HUDEP-2 (cell line): ENCODE measurements at regions not wholly inside any gene's neighbourhood (a gene's known extent, or its start where the extent isn't known, plus 50 kb on each side); places are given as distances from the start of the nearest gene placed in this dataset.

Experiments used
- DNase-seq, 76 experiments: peaks; one replicate each; lab custom pipeline; 2025; ENCODE audit not compliant: unreplicated experiment in 76 of 76; lab: John Stamatoyannopoulos, UW

DNA sequence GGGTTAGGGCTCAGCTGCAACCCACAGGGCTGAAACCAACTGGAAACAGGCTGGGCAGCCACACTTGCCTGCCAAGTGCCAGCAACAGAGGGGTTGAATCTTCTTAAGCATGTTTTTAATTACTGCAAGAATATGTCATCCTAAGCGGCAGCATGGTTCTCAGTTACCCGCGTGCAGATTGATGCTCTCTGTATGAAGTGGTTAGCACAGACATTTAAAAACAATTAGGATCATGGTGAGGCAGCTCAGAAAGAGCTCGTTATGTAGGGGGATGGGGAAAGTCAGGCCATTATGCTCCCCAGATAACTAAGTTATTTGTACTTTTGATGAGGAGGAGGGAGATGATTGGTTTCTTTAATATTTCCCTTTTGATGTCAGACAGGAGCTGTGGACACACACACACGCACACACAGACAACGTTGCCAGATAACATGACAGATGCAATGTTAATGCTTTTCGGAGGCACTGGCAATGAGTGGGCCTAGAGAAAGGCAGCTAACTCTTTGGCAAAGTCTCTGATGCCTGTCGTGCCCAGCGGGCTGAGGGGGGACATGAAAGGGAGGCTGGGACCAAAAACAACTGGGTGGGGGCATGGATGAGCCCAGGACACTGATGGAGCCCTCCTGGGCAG lies 389.7 kb downstream of the NXPE2 start:
- DNase-seq: no peak

DNA sequence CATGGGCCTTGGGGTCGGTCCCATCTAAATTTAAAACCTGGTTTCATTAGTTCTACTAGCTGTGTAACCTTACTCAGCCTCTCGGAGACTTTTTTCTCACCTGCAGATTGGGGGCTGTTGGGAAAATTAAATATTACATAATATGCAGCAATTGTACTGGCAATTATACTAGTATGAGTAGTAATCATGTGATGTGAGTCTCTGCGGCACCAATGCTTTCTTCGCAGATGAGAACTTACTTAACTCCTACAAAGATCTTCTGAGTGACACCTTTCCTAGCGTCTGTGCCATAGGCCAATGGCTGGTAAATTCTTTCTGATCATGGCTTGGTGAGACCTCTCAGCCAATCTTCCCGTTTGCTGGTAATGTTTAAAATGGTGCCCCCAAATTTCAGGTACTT lies 391.3 kb downstream of the NXPE2 start:
- DNase-seq: no peak

DNA sequence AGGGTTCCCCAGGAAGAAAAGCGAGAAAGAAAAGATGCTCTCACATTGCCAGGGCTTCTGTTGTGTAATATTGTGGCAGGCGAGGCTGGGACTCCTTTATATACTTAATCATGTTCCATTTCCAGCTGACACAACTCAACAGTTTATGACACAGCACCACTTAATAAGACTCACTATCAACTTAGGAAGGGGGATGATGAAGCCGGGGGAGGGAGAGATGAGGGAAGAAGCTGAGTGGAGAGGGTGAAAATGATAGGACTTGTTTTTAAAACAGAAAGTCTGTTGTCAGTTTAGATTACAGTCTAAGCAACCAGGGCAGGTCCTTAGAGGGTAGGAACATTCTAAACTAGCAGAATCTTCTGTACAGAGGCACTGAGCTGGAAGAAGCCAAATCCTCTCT lies 397.0 kb downstream of the NXPE2 start:
- no peak for DNase-seq

DNA sequence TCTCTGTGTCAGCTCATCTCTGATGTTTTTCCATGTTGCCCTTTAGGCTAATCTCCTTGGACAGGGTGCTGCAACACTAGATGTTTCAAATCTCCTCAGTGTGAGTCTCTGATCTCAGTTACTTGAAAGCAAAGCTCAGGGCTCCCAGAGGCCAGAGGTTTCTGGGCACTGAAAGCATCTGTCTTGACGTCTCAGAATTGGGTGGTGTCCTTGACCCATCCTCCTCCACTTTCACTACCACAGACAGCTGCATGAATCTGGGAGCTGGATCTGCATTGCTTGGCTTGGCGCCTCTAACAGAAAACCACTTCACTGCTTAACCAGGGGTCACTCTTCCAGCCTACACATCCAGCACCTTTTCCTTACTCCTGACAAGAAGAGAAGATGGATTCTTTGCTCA lies 399.4 kb downstream of the NXPE2 start:
- DNase-seq: no peak

DNA sequence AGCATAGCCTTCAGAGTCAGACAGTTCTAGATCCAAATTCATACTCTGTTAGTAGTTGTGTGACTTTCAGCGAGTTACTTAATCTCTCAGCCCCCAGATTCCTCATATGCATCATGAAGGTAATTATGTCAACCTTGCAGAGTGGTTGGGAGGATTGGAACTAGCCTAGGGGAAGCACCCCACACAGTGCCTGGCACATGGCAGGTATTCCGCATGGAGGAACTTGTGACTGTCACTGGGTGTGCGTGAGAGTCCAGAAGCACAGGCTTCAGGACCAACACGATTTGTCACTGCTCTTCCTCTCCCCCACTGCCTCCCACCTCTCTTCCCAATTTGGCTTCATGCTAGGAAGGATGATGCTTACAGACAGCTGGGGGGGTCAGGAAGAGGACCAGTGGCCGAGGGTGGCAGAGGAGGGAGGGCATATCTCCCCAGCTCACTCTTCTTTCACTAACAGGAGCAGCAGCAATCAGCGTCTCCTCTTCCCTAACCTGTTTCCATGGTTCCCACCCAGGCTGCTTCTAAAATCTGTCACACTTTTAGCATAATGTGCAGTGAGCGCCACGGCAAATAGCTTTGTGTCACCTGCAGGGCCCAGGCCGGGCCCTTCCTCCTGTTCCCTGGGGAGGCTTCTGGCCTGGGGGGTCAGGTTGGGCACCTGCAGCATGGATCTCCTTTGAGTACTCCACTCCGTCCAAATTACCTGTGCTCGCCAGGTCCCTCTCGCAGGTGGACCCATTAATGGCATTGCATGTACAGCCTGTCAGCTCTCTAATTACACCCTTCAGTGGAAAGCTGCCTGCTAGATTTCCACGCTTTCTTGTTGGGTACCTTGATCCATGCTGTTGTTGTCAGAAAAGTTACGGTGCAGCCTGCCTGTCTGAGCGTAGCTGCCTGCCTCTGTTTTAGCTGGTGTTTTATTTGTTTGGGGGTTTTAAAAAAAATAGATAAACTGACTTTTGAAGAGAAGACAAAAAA lies 400.4 kb downstream of the NXPE2 start:
- DNase-seq: no peak

DNA sequence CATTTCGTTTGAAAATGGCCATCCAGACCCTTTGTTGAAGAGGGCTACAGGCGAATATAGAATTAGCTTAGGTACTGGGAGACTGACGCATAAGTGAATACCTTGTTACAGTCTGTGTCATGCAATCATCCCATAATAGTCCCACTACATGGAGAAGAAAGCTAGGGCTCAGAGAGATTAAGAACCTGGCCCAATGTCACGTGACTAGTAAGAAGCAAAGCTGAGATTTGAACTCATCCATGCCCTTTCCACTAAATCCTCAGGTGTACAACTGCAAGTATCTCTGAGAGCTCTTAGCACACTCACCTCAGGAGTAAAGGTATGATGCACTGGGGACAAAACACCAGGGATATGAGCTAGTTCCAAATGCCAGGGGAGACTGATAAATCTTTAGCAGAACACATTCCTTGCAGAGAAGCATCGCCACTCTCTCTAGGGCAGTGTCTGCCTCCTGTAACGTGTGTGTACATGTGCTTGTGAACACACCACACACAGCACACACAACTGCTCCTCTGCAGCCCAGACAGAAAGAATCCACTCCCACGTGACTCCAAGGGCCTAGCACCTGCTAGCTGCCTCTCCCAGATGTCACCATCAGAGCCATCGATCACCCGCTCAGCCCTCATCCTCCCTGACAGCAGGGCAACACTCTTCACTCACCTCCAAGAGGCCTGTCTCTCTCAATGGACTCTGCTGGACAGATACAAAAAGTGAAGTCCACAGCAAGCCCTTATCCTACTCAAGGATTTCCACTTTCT lies 402.8 kb downstream of the NXPE2 start:
- DNase-seq: no peak

DNA sequence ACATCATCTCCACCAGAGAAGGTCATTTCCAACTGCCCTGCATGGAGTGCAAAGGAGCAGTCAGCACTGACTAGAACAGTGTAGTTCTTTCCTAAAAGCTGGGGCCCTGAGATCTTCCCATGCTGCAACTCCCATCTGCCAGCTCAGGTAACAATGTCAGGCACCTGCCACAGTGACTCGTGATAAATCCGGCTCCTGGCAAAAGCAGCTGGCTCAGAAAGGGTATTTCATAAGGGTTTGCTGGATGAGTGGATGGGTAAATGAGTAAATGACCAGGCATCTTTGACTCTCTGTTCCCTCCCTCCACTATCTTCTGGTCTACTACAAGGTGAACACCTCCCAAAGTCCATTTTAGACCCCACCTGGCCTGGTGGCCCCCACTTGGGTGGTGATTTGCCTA lies 403.6 kb downstream of the NXPE2 start:
- no peak for DNase-seq

DNA sequence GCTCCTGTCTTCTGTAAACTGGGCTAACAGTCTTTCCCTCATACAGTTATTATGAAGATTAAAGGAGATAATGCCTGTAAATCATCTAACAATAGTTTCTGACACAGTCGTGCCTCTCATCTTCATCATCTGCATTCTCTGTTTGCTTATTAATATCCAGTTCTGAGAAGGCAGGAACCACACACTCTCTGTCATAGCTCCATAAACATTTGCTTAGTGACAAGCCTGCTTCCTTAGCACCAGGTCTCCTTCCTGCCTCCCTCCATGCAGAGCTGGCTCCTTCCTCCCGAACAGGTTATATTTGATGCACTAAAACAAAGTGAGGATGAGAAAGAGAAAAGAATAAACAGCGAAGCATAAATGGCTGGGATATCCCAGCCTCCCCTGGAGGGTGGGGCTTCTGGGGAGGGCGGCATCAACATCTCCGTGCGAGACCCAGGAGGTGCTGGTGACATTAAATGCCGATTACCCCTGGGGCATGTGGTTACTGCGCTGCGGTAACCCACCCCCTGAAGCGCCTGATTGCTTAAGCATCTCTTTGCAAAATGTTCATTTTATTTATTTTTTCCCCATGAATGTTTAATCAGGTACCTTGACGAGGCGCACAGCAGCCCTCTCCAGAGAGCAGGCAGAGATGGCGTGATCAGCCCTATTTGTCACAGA lies 404.9 kb downstream of the NXPE2 start:
- DNase-seq: no peak

DNA sequence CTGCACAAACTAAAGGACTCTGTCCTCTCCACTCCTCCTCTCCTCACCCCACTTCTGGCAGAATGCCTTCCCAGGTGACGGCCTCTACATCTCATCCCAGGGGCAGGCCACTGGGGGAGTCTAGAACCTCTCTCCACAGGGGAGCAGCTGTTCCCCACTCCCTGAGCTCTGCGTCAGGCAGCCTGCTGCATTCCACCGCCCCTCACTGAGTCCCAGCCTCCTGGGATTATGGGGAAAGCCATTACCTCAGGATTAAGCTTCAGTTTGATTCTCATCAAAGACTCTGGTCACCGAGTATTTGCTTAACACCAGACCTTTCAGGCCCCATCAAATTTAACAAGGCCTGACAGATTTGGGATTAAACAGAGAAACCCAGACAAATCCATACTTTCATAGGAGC lies 405.9 kb downstream of the NXPE2 start:
- DNase-seq: no peak

DNA sequence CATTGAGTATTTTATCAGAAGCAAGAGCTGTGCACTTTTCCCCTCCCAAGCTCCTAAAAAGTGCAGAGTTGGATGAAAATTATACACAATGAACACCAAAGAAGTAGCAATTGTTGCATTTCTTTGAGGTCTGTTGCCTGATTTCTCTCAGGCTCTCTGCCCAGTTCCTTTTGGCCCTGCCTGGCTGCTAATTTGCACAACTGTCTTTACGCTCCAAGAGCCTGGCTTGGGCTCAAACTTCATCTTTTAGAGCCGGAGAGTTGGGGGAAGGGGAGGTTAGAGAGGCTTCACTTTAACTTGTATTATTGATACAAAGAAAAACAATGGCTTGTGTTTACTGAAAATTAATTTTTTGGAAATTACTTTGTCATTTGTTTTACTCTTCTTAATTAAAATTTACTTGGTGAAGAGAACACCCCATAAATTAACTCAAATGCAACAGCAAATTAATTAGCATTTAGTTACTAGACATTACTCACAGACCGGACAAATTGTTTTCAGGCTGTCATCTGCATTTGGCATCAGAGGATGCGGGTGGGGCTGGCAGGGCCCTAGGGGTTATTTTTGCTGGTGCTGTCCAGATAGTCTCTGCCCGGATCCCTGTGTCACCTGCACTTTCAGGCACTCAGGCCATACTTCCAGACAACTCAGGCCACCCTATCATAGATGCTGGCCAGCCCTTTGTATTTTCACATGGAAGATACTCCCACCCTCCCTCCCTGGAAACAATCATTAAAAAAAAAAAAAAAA lies 407.3 kb downstream of the NXPE2 start:
- DNase-seq: no peak

DNA sequence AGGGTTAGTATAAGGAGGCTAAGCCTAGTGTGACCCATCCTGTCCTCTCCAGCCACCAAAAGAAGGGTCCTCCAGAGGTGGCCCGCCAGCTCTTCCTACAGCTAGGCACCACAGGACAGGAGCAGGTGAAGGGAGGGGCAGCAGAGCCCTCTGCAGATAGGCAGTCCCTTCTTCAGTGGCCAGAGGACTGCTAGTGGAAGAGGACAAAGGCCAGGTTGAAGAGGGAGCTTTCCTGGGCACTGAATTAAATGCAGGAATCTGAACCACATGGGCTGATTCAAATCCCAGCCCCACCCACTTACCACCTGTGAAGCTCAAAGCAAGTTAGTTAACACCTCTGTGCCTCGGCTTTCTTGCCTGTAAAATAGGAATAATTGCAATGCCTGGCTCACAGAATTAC lies 409.5 kb downstream of the NXPE2 start:
- DNase-seq: no peak

DNA sequence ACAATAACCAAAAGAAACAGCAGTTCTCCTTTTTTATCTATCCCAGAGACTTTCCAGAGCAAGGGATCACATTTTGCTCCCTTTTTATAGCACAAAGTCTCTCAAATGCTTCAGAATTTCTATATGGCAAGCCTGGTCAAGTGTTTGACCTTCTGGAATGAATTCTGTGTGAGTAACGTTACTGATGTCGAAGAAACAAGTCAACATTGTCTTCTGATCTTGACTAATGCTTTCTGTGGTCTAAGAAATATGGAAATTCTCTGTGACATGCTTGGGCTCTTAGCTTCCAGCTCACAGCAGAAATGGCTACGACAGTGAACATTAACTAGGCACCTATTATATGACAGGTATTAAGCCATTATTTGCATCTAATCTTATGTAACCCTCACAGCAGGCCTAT lies 411.7 kb downstream of the CADM1 start:
- no peak for DNase-seq

DNA sequence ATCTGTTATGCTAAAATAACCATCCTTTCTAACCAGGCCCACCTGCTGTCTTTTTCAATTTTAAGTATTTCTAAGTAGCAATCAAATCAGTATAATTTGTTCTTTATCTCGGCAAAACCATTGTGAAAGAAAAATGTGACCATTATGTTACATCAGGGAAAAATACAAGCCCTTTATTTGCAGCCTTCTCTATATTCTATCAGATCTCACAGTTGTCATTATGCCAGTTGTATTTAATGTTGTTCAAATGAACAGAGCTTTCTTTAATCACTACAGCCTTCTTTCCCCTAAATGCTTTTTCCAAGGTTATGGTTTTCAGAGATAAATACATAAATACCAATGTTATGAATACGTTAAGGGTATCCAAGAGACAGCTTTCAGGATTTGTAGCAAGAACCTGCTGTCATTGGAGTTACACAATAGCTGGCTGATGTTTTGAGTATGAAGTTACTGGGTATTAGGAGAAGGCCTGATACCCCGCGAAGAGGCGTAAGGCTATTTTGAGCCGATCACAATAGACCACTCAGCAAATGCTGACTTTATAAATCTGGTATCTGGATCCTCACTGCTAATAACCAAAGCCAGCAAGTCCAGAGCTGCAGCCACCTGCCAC lies 406.3 kb downstream of the CADM1 start:
- no peak for DNase-seq

DNA sequence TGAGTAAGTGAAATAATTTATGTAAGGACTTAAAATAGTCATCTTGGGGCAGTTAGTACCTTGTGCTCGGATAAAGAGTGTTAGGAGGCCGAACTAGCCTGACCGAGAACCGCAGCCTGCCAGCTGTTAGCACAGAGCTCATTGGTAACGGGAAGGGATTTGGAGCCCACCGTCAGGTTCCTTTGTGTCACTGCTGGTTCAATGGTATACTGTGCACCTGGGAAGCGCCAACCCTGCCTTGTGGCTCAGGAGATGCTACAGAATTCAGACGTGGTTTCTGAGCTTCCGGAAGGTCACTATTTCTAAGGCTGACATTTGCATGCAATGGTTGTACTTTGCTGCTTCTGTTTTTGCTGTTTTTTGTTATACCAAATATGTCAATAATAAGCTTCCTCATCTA lies 403.5 kb downstream of the CADM1 start:
- no peak for DNase-seq

DNA sequence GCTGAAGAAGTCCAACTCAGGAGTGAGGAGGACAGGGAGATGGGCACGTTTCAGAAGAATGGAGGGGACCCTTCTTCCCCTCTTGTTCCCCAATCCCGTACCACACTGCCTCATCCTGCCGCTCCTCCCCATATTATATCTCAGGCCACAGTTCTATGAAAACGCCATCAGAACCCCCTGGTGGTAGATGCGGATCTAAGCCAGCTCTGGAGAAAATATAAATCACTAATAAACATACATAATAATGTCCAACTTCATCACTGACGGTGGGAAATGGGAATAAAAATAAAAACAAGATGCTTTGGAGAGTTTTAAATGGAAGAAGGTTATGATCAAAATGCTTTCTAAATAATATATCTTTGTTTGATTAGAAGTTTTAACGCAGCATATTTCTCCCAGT lies 400.3 kb downstream of the CADM1 start:
- DNase-seq: no peak

DNA sequence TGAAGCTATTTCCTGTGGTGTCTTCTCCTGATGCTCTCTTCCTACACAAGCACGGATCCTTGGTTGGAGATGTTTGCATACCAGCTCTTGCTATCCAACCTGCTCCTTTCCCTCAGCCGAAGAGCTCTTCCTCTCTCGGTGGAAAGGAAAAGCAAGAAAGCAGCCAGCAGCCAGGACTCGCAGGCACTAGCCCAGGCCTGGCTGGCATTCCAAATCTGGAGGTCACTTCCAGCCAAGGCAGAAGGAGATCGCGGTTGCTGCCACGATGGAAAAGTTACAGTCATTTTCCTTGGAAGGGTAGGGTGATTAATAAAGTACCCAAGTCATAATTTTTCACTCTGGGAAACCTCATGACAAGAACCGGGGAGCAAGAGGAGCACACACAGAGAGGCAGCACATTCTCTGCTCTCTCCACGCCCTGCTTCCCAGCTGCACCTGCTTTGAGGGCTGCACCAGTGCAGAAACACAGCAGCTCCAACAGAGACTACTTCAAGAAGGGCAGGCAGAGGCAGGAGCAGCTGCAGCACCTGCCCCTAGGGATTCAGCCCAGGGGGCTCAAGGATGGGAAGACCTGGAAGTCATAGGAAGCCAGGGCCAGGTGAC lies 399.3 kb downstream of the CADM1 start:
- no peak for DNase-seq

DNA sequence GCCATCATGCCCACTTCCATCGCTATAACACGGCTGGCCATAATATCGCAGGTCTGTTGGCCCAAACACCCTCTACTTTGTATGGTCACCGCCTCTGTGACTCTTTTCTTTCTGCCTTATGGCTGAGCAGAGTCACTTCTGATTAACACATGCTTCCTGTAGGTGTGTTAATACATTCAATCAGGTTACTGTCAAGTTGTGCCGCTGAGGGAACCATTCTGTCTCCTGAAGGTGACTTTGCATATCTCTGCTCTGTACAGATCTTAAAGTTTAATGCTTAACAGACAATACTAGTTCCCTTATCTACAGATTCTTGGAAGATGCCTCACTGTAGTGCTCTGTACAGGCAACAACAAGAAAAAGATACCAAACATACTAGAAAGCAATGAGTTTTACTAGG lies 393.1 kb downstream of the CADM1 start:
- no peak for DNase-seq

DNA sequence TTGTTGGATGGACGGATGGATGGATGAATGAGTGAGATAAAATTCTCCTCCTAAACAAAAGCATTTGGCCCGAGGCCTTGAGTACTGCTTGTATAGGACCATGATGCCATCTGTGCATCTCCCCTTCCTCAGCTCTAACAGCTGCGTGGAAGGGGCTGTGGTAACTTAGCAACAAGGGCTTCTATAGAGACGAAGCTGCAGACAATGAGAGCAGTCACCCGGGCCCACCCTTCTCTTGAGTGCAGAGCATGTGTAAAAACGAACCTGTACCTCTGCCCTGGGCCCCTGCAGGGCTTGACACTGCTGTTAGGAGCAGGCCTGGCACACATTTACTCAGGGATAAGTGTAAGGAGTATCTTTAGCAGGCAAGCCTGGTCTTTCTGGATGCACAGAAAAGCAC lies 391.5 kb downstream of the CADM1 start:
- DNase-seq: no peak

DNA sequence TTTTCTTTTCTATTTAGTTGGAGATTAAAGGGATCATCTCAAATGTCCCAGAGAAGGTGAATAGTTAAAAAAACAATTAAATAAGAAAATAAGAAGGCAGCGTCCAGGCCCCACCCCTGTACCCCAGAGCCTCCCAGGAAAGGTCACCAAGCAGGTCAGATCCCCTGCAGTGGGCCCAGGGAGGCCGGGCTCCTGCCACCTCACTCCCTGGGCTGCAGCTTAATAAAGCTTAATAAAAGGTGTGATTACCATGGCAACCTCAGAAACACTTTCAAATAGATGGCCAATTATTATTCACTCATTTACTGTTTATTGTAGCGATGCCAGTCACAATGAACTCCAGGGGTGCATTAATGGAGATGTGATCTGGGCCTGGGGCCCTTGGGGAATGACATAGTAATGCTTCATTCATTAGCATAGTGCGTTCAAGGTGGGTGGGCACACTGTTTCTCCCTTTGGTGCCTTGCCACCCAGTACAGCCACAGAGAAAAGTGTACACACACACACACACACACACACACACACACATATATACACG lies 386.2 kb downstream of the CADM1 start:
- no peak for DNase-seq
